ENCODE measurements at regions not wholly inside any gene's neighbourhood (a gene's known extent, or its start where the extent isn't known, plus 50 kb on each side); places are given as distances from the start of the nearest gene placed in this dataset.

- TF ChIP-seq TCF15 (CRISPR knock-in tag; IDR thresholded peaks at IDR 0.05) (no peak), ZNF589 (CRISPR knock-in tag; IDR thresholded peaks at IDR 0.05; ENCODE audit: low read depth) (no peak), RCOR1 (IDR thresholded peaks at IDR 0.05; ENCODE audit: borderline replicate concordance in 1 of 2, low read depth in 2 of 2, low read length in 2 of 2) (no peak), ETS2 (tag; IDR thresholded peaks at IDR 0.05; ENCODE audit: borderline replicate concordance, poor library complexity, severe bottlenecking) (no peak), CHD1 (IDR thresholded peaks at IDR 0.05; ENCODE audit: low read length) (no peak), HCFC1 (IDR thresholded peaks at IDR 0.05; ENCODE audit: low read depth, low read length) (no peak), CGGBP1 (CRISPR knock-in tag; IDR thresholded peaks at IDR 0.05) (no peak)
These were observed 73.9 kb upstream of the CAPRIN1 start (continued) for GRCh38 chr11:33977676-33978075.

GRCh38 chr11:33976495-33977199, 74.9 kb upstream of the CAPRIN1 start:
- WGBS (ENCODE audit: insufficient coverage, low coverage, missing lambda C conversion rate) = 62% methylated on average over 7 of the region's 7 CpGs
- H2AFZ ChIP-seq (ENCODE audit: low read depth, low read length) = 0 out of 2 replicates have a peak overlapping the region, but pooled peaks have one; percentile 24
- ChIA-PET POLR2A (interaction anchor here (0.8 kb wide), 1 partner anchor 91 kb away, joined by 3 read pairs; no protein-coding TSS in a partner anchor), CTCF (ENCODE audit: low intra/inter-chr PET ratio) (interaction anchor here (1.2 kb wide), 1 partner anchor 382 kb away, joined by 3 read pairs; no protein-coding TSS in a partner anchor)
- no peak overlapping the region for H3K4me3 ChIP-seq
- in situ Hi-C loops (cut with MboI) (no loop called here), intact Hi-C loops (cut with micrococcal nuclease) (no loop called here)
- no peak; the same call in 2 of the 3 replicates for ATAC-seq
- no peak for FAIRE-seq
- H3K27me3 ChIP-seq (ENCODE audit: control insufficient read depth in 2 of 2, insufficient read depth in 2 of 2, low read length in 2 of 2) = no peaks in the 10 kb centered on the region
- no peak for DNase-seq (ENCODE audit: extremely low read depth in 1 of 4, low spot score in 3 of 4)
- H3K9ac ChIP-seq (ENCODE audit: insufficient read depth in 1 of 2, low read depth in 2 of 2, low read length in 2 of 2) = no peak overlapping the region
- no peak overlapping the region for H3K27ac ChIP-seq (ENCODE audit: extremely low read depth, low read depth, low read length)
- H3K36me3 ChIP-seq (ENCODE audit: control insufficient read depth, insufficient read depth, low read length) = no peaks in the 10 kb centered on the region
- no TSS peak for BruUV-seq (replicated peaks)
- no peaks in the 10 kb centered on the region; the same call in 1 of the 2 replicates for H4K20me1 ChIP-seq (replicated peaks; ENCODE audit: control insufficient read depth, insufficient read depth, low read length)
- no peaks in the 10 kb centered on the region for H3K9me1 ChIP-seq (ENCODE audit: control insufficient read depth, insufficient read depth, low read length)
- H3K79me2 ChIP-seq (ENCODE audit: control insufficient read depth, insufficient read depth, low read length) = no peaks in the 10 kb centered on the region
- H3K4me1 ChIP-seq (replicated peaks in 1 of 2; ENCODE audit: control insufficient read depth in 2 of 2, insufficient read depth in 2 of 2, low read length in 2 of 2) = no peaks in the 10 kb centered on the region; a peak in 1 of 5 replicates
- no peaks in the 10 kb centered on the region for H3K9me3 ChIP-seq (replicated peaks; ENCODE audit: control insufficient read depth, insufficient read depth, low read depth, low read length)
- no peak overlapping the region for H3K4me2 ChIP-seq (ENCODE audit: insufficient read depth, low read length)
- TF ChIP-seq ZNF551 (CRISPR knock-in tag; IDR thresholded peaks at IDR 0.05) = no peak
- no peak for TF ChIP-seq ZBTB40 (IDR thresholded peaks at IDR 0.05)
- TF ChIP-seq ZBTB40 (CRISPR knock-in tag; IDR thresholded peaks at IDR 0.05) = no peak

Data from K562 (cell line).